ENCODE measurements at regions not wholly inside any gene's neighbourhood (a gene's known extent, or its start where the extent isn't known, plus 50 kb on each side); places are given as distances from the start of the nearest gene placed in this dataset.

- WGBS = 70% methylated on average over 2 of the region's 2 CpGs
- Histone ChIP-seq H3K4me3 (ENCODE audit: low read length in 2 of 2) (no peak overlapping the region), H3K4me1 (ENCODE audit: control insufficient read depth in 2 of 2, insufficient read depth in 2 of 2, low read length in 2 of 2) (no peaks in the 10 kb centered on the region), H3K9me3 (ENCODE audit: control insufficient read depth in 2 of 2, insufficient read depth in 1 of 2, low read length in 1 of 2) (no peaks in the 10 kb centered on the region), H3K27ac (ENCODE audit: low read depth in 1 of 2, low read length in 1 of 2) (no peak overlapping the region), H3K36me3 (ENCODE audit: control insufficient read depth in 2 of 2, insufficient read depth in 2 of 2, low read length in 1 of 2) (no peaks in the 10 kb centered on the region), H3K27me3 (ENCODE audit: control insufficient read depth in 2 of 2, insufficient read depth in 1 of 2, low read length in 1 of 2) (no peaks in the 10 kb centered on the region)
- no peak for DNase-seq (ENCODE audit: low read depth in 6 of 9, low spot score in 9 of 9)
Measured at GRCh38 chr10:113446739-113447138, 106.1 kb upstream of the HABP2 start.

- Histone ChIP-seq H3K9me3 (ENCODE audit: control insufficient read depth in 2 of 2, insufficient read depth in 1 of 2, low read length in 1 of 2) (no peaks in the 10 kb centered on the region), H3K4me1 (ENCODE audit: control insufficient read depth in 2 of 2, insufficient read depth in 2 of 2, low read length in 2 of 2) (no peaks in the 10 kb centered on the region), H3K4me3 (ENCODE audit: low read length in 2 of 2) (no peak overlapping the region), H3K27me3 (ENCODE audit: control insufficient read depth in 2 of 2, insufficient read depth in 1 of 2, low read length in 1 of 2) (no peaks in the 10 kb centered on the region), H3K36me3 (ENCODE audit: control insufficient read depth in 2 of 2, insufficient read depth in 2 of 2, low read length in 1 of 2) (no peaks in the 10 kb centered on the region), H3K27ac (ENCODE audit: low read depth in 1 of 2, low read length in 1 of 2) (no peak overlapping the region)
- DNase-seq (ENCODE audit: low read depth in 6 of 9, low spot score in 9 of 9) = no peak
- WGBS = 100% methylated on average over 1 of the region's 1 CpG
Measured at GRCh38 chr10:113447278-113447677, 105.6 kb upstream of the HABP2 start.

GRCh38 chr10:113449006-113449695, 103.7 kb upstream of the HABP2 start:
- WGBS = 92% methylated on average over 5 of the region's 5 CpGs
- DNase-seq (ENCODE audit: low read depth in 6 of 9, low spot score in 9 of 9) = no peak

GRCh38 chr10:113450046-113450804, 102.6 kb upstream of the HABP2 start:
- Histone ChIP-seq H3K36me3 (ENCODE audit: control insufficient read depth in 2 of 2, insufficient read depth in 2 of 2, low read length in 1 of 2) (no peaks in the 10 kb centered on the region), H3K9me3 (ENCODE audit: control insufficient read depth in 2 of 2, insufficient read depth in 1 of 2, low read length in 1 of 2) (no peaks in the 10 kb centered on the region), H3K4me1 (ENCODE audit: control insufficient read depth in 2 of 2, insufficient read depth in 2 of 2, low read length in 2 of 2) (peaks cover 0 to 2% of the 10 kb centered on the region in 2 donors), H3K4me3 (ENCODE audit: low read length in 2 of 2) (no peak overlapping the region), H3K27me3 (ENCODE audit: control insufficient read depth in 2 of 2, insufficient read depth in 1 of 2, low read length in 1 of 2) (no peaks in the 10 kb centered on the region), H3K27ac (ENCODE audit: low read depth in 1 of 2, low read length in 1 of 2) (no peak overlapping the region)
- WGBS = 97% methylated on average over 9 of the region's 9 CpGs
- no peak for DNase-seq (ENCODE audit: low read depth in 6 of 9, low spot score in 9 of 9)

More at GRCh38 chr10:113449006-113449695, 103.7 kb upstream of the HABP2 start:
- H3K27ac ChIP-seq (ENCODE audit: low read depth in 1 of 2, low read length in 1 of 2) = no peak overlapping the region
- no peaks in the 10 kb centered on the region for H3K36me3 ChIP-seq (ENCODE audit: control insufficient read depth in 2 of 2, insufficient read depth in 2 of 2, low read length in 1 of 2)
- H3K27me3 ChIP-seq (ENCODE audit: control insufficient read depth in 2 of 2, insufficient read depth in 1 of 2, low read length in 1 of 2) = no peaks in the 10 kb centered on the region
- peaks cover 0 to under 1% of the 10 kb centered on the region in 2 donors for H3K4me1 ChIP-seq (ENCODE audit: control insufficient read depth in 2 of 2, insufficient read depth in 2 of 2, low read length in 2 of 2)
- no peak overlapping the region for H3K4me3 ChIP-seq (ENCODE audit: low read length in 2 of 2)
- no peaks in the 10 kb centered on the region for H3K9me3 ChIP-seq (ENCODE audit: control insufficient read depth in 2 of 2, insufficient read depth in 1 of 2, low read length in 1 of 2)

GRCh38 chr10:113450906-113451305, 101.9 kb upstream of the HABP2 start:
- Histone ChIP-seq H3K27me3 (ENCODE audit: control insufficient read depth in 2 of 2, insufficient read depth in 1 of 2, low read length in 1 of 2) (no peaks in the 10 kb centered on the region), H3K4me1 (ENCODE audit: control insufficient read depth in 2 of 2, insufficient read depth in 2 of 2, low read length in 2 of 2) (peaks cover 0 to 2% of the 10 kb centered on the region in 2 donors), H3K36me3 (ENCODE audit: control insufficient read depth in 2 of 2, insufficient read depth in 2 of 2, low read length in 1 of 2) (no peaks in the 10 kb centered on the region), H3K4me3 (ENCODE audit: low read length in 2 of 2) (no peak overlapping the region), H3K27ac (ENCODE audit: low read depth in 1 of 2, low read length in 1 of 2) (no peak overlapping the region), H3K9me3 (ENCODE audit: control insufficient read depth in 2 of 2, insufficient read depth in 1 of 2, low read length in 1 of 2) (no peaks in the 10 kb centered on the region)
- no peak for DNase-seq (ENCODE audit: low read depth in 6 of 9, low spot score in 9 of 9)
- WGBS = 100% methylated on average over 1 of the region's 1 CpG

GRCh38 chr10:113452146-113452845, 100.6 kb upstream of the HABP2 start:
- no peaks in the 10 kb centered on the region for H3K27me3 ChIP-seq (ENCODE audit: control insufficient read depth in 2 of 2, insufficient read depth in 1 of 2, low read length in 1 of 2)
- peaks cover 0 to 2% of the 10 kb centered on the region in 2 donors for H3K4me1 ChIP-seq (ENCODE audit: control insufficient read depth in 2 of 2, insufficient read depth in 2 of 2, low read length in 2 of 2)
- no peak overlapping the region for H3K27ac ChIP-seq (ENCODE audit: low read depth in 1 of 2, low read length in 1 of 2)
- no peak for DNase-seq (ENCODE audit: low read depth in 6 of 9, low spot score in 9 of 9)
- H3K36me3 ChIP-seq (ENCODE audit: control insufficient read depth in 2 of 2, insufficient read depth in 2 of 2, low read length in 1 of 2) = no peaks in the 10 kb centered on the region
- WGBS = 94% methylated on average over 5 of the region's 5 CpGs
- H3K4me3 ChIP-seq (ENCODE audit: low read length in 2 of 2) = no peak overlapping the region
- H3K9me3 ChIP-seq (ENCODE audit: control insufficient read depth in 2 of 2, insufficient read depth in 1 of 2, low read length in 1 of 2) = no peaks in the 10 kb centered on the region

GRCh38 chr10:113453351-113453750, 99.5 kb upstream of the HABP2 start:
- H3K4me3 ChIP-seq (ENCODE audit: low read length in 2 of 2) = no peak overlapping the region
- no peak overlapping the region for H3K27ac ChIP-seq (ENCODE audit: low read depth in 1 of 2, low read length in 1 of 2)
- no peak for DNase-seq (ENCODE audit: low read depth in 6 of 9, low spot score in 9 of 9)
- no peaks in the 10 kb centered on the region for H3K9me3 ChIP-seq (ENCODE audit: control insufficient read depth in 2 of 2, insufficient read depth in 1 of 2, low read length in 1 of 2)
- WGBS = 96% methylated on average over 6 of the region's 6 CpGs
- no peaks in the 10 kb centered on the region for H3K36me3 ChIP-seq (ENCODE audit: control insufficient read depth in 2 of 2, insufficient read depth in 2 of 2, low read length in 1 of 2)
- H3K27me3 ChIP-seq (ENCODE audit: control insufficient read depth in 2 of 2, insufficient read depth in 1 of 2, low read length in 1 of 2) = no peaks in the 10 kb centered on the region
- H3K4me1 ChIP-seq (ENCODE audit: control insufficient read depth in 2 of 2, insufficient read depth in 2 of 2, low read length in 2 of 2) = peaks cover 0 to 2% of the 10 kb centered on the region in 2 donors

- H3K4me3 ChIP-seq (ENCODE audit: low read length in 2 of 2) = no peak overlapping the region
- 20% methylated on average over 15 of the region's 15 CpGs for WGBS
- H3K27me3 ChIP-seq (ENCODE audit: control insufficient read depth in 2 of 2, insufficient read depth in 1 of 2, low read length in 1 of 2) = no peaks in the 10 kb centered on the region
- H3K9me3 ChIP-seq (ENCODE audit: control insufficient read depth in 2 of 2, insufficient read depth in 1 of 2, low read length in 1 of 2) = no peaks in the 10 kb centered on the region
- H3K27ac ChIP-seq (ENCODE audit: low read depth in 1 of 2, low read length in 1 of 2) = no peak overlapping the region
- peaks cover 0 to 2% of the 10 kb centered on the region in 2 donors for H3K4me1 ChIP-seq (ENCODE audit: control insufficient read depth in 2 of 2, insufficient read depth in 2 of 2, low read length in 2 of 2)
- peak; percentile 13 to 65 (median 35) for DNase-seq (ENCODE audit: low read depth in 6 of 9, low spot score in 9 of 9)
- H3K36me3 ChIP-seq (ENCODE audit: control insufficient read depth in 2 of 2, insufficient read depth in 2 of 2, low read length in 1 of 2) = no peaks in the 10 kb centered on the region
Measured at GRCh38 chr10:113454341-113455061, 98.4 kb upstream of the HABP2 start.
